ENCODE measurements at regions not wholly inside any gene's neighbourhood (a gene's known extent, or its start where the extent isn't known, plus 50 kb on each side); places are given as distances from the start of the nearest gene placed in this dataset.
A peak's percentile ranks its signal among the peaks of the same experiment; 100 is the strongest.
"Not testable (repeated sequence)": the region's sequence is repeated elsewhere in the genome, so short reads cannot be mapped to it uniquely, and the experiment has no call there.

GRCh38 chr1:191739544-191739943 is 418.7 kb upstream of the RGS18 start:
- DNase-seq (ENCODE audit: low read depth): no peak

DNA sequence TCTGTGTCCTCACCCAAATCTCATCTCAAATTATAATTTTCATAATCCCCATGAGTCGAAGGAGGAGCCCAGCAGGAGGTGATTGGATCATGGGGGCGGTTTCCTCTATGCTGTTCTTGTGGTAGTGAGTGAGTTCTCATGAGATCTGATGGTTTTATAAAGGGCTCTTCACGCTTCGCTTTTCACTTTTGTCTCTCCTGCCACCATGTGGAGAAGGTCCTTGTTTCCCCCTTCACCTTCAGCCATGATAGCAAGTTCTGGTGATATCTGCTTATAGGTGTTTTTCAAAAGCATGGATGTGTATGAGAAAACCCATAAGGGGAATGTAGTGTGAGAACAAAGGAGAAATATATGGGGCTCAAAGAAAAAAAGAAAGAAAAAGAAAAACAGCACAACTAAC is 405.9 kb upstream of the RGS18 start:
- no peak for DNase-seq (ENCODE audit: low read depth)

- no peak for DNase-seq (ENCODE audit: low read depth)
These were observed 398.2 kb upstream of the RGS18 start for GRCh38 chr1:191760016-191760415.

- DNase-seq (ENCODE audit: low read depth): no peak
These were observed 369.7 kb upstream of the RGS18 start for GRCh38 chr1:191788551-191788950.

DNA sequence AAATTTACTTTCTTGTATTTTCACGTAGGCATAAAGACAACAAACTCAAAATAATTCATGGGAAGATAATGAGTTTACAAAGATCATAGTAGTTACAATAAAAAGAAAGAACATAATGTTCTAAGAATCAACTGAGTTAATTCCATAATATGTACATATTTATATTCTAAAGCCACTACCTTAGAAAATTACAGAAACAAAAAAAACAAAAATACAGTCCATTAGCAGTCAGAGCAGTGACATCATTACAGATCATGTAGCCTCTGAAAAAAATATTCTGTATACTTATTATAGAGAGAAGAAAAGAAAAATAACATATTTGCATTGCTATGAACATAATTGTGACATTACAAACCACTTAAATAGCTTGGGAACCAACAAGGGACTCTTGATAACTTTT is 360.1 kb upstream of the RGS18 start:
- DNase-seq (ENCODE audit: low read depth): no peak

- DNase-seq (ENCODE audit: low read depth): no peak
These were observed 354.0 kb upstream of the RGS18 start for GRCh38 chr1:191804311-191804710.

GRCh38 chr1:191813593-191813992 is 344.7 kb upstream of the RGS18 start:
- not testable (repeated sequence) for DNase-seq (ENCODE audit: low read depth)

GRCh38 chr1:191818198-191818597 is 340.1 kb upstream of the RGS18 start:
- no peak for DNase-seq (ENCODE audit: low read depth)

GRCh38 chr1:191831572-191831971 is 326.7 kb upstream of the RGS18 start:
- DNase-seq (ENCODE audit: low read depth): no peak

- no peak for DNase-seq (ENCODE audit: low read depth)
These were observed 318.4 kb upstream of the RGS18 start for GRCh38 chr1:191839891-191840290.

GRCh38 chr1:191851799-191852595 is 306.3 kb upstream of the RGS18 start:
- peak; percentile 6 for DNase-seq (ENCODE audit: low read depth)

GRCh38 chr1:191852907-191853306 is 305.4 kb upstream of the RGS18 start:
- DNase-seq (ENCODE audit: low read depth): no peak

GRCh38 chr1:191857600-191857999 is 300.7 kb upstream of the RGS18 start:
- DNase-seq (ENCODE audit: low read depth): no peak

DNA sequence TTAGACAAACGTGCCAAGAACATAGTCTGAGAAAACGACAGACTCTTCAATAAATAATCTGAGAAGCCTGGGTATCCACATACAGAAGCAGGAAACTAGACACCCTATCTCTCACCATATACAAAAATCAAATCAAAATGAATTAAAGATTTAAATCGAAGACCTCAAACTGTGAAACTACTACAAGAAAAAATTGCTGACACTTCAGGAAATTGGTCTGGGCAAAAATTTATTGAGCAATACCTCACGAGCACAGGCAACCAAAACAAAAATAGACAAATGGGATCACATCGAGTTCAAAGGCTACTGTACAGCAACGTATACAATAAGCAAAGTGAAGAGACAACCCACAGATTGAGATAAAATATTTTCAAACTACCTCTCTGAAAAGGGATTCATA is 292.8 kb upstream of the RGS18 start:
- no peak for DNase-seq (ENCODE audit: low read depth)

GRCh38 chr1:191866155-191866554 is 292.1 kb upstream of the RGS18 start:
- DNase-seq (ENCODE audit: low read depth): no peak

DNA sequence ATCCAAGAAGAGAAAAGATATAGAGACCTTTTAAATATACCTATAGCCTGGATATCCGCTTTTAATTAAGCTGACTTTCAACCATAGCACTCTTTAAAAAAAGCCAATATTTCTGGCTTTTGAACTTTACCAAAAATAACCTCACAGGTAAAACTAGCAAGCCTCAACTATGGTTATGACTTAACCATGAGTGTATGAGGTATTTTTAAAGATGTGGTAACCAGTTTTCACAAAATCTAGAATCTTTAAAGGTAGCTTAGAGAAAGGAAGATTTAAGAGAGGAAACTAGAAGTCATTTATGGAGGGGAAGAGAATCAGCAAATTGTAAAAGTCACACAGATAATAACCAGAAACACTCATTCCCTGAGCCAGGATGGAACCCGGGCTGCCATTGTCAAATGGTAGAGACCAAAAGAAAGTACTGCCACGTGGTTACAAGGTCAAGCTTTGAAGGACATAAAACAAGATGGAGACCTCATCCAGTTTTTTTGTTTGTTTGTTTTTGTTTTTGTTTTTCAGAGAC is 288.4 kb upstream of the RGS18 start:
- no peak for DNase-seq (ENCODE audit: low read depth)

DNA sequence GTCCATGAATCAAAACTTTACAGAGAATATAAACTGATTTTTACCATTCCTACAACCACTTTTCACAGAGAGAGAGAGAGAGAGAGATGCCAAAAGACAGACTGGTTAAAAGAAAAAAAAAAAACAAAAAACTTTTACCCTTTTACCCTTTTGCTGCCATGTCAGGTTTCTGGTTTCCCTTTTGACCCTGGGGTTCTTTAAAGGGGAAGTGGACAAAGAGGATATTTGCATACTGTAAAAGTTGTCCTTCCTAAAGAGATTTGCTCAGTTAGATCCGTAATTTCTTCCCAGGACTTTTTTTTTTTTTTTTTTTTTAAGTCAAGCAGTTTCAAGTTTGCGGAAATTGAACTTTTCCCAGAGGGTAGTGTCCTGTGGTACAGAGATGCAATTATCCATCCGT is 287.8 kb upstream of the RGS18 start:
- DNase-seq (ENCODE audit: low read depth): no peak

- DNase-seq (ENCODE audit: low read depth): no peak
These were observed 282.3 kb upstream of the RGS18 start for GRCh38 chr1:191875994-191876393.

DNA sequence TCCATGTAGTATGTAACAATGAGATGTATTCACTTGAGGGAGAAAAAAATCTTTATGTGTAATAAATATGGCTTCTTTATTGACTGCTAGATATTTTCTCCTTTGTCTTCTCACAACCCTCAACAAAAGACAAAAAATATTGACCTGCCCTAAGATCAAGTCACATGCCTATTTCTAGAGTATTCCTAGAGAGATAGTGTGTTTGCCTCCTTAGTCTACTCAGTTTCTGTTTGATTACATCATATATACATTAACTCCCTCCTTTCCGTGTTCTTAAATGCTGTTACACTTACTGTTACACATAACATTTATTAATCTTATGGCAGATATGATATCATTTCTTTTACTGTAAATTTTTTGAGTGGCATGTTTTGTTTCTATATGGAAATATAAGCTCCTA is 281.6 kb upstream of the RGS18 start:
- no peak for DNase-seq (ENCODE audit: low read depth)

DNA sequence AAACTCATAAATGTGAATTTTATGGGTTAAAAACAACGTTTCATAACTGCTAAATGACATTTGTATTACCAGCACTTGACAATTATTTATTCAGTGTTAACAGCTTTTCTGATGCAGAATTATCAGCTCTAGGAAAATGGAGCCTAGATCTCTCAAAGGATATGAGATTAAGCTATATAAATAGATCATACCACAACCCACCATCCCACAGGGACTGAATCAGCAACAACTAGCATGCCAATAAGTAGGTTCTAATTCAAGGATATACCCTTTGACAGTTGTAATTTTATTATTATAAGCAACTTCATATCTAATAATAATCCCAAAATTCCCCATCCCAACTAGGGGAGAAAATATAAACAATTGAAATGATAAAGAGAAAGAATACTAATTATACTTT is 275.4 kb upstream of the RGS18 start:
- DNase-seq (ENCODE audit: low read depth): no peak

DNA sequence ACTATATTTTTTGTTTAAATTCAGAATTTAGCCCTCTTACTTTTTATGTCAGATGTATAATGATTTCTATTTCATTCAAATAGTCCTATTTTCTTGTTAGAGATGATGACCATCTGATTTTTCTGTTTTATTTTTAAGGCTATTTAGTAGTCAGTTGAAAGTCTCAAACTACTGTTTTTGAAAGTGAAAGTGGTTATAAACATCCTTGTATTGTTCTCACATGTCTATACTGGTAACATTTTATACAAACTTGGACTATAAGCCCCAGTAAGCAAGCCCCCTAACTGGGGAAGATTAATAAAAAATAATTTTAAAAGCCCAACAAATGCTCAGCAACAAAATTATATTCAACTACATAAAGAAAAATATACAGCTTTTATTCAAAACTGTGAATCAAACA is 271.3 kb upstream of the RGS18 start:
- no peak for DNase-seq (ENCODE audit: low read depth)

DNA sequence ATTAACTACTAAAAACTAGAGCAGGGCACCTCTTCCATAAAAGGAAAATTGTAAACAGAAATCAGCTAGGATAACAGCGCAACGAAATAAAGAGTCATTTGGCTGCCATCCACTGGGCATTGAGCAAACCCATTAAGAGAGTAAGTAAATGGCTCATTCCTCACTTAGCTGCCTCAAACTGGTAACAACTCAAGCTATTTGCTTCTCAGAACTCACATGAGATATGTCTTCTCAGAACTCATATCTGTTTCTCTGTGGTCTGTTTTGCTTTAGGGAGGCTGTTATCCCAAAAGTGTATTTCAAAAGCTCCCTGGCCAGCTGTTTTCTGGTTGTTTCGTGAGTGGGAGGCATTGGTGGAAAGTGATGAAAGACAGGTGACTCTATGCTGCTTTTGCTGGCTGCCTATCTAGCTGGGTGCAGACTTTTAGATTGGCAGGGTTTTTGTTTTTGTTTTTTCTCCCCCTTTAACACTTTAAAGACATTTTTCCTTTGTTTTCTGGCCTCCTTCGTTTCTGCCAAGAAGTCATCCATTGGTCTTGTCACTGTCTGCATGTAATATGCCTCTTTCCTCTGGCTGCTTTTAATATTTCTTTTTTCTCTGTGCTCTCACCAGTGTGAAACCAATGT is 269.2 kb upstream of the RGS18 start:
- DNase-seq (ENCODE audit: low read depth): no peak

DNA sequence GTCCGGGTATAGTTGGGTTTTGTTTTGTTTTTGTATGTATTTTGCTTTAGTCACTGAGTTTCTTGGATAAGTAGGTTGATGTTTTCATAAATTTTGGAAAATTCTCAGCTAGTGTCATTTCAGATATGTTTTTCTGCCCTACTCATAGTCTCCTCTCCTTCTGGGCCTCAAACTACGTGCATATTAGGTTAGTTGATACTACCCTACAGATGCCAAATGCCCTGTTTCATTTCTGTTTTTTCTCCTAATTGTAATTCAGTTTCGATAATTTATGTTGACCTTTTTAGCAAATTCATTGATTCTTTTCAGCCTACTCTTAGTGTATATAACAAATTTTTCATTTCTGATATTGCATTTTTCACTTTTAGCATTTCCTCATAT is 268.6 kb upstream of the RGS18 start:
- no peak for DNase-seq (ENCODE audit: low read depth)

Measured in Daoy (cell line).